ENCODE measurements at regions not wholly inside any gene's neighbourhood (a gene's known extent, or its start where the extent isn't known, plus 50 kb on each side); places are given as distances from the start of the nearest gene placed in this dataset.

DNA sequence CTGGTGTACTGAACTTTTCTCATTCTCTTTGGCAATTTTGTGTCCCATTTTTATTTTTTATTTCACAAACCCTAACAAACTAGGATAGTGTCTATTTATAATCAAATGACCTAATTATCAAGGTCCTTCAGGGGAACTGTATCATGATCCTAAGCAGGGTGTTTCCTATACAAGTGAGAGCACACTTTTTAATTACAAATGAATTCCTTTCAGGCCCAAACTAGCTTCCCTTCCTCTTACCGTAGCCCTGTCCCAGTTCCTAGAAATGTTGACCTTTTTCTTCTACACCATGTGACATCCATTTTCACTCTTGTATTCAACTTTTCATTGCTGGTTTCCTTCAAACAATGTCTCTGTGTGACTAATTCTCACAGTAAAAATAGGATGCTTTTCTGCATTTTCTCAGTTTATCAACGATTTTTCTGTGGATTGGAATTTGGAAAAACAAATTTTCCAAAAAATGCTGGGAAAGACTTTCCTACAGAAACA is 411.4 kb downstream of the CCDC91 start:
- DNase-seq = no peak

DNA sequence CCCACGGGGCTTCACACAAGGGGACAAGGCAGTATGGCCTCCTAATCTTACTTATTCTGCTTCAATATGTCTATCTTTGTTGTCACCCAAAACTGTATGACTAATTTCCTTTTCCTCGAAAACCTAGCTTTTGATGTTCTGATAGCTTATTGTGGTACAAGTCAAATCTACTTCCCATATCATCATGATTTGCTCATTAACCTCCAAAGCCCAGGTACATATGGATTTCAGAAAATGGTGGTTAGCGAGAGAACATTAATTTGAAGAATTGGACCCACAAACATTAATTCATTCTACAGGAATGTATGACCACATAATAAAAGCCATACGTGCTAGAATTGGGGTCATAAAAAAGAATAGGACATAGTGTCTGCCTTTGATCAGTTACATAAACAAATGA is 412.5 kb downstream of the CCDC91 start:
- no peak for DNase-seq

DNA sequence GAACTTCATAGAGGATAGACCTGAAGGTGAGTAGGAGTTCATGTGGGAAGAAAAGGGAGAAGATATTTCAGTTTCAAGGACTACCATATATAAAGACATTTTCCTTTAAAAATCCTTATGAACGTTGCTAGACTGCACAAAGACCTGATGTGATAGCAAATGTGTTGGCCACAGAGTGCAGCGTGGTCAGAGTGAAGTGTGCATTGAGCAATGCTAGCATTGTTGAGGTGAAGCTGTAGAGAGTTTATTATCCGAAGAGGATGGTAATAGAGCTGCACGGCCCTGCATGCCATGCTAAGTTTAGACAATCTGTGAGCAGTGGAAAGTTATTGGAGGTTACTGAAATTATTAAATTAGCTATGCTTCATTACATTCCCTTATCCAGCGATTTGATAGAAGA is 413.0 kb downstream of the CCDC91 start:
- no peak for DNase-seq

DNA sequence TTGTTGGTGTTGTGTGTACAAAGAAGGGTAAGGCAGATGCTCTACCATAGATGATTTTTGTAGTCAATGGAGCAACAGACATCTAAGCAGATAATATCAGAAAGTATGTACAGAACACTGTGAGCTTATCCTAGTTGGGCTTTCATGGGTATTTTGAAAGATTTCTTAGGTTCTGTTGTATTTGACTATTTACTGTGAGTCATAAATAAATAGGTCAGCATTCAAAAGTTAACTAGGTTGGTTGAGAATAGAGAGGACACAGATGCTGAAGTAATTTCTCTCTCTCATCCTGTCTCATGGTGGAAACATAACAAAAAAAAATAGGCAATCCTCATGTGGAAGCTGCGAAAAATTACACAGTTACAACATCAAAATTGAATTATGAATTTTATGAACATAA is 413.5 kb downstream of the CCDC91 start:
- no peak for DNase-seq

DNA sequence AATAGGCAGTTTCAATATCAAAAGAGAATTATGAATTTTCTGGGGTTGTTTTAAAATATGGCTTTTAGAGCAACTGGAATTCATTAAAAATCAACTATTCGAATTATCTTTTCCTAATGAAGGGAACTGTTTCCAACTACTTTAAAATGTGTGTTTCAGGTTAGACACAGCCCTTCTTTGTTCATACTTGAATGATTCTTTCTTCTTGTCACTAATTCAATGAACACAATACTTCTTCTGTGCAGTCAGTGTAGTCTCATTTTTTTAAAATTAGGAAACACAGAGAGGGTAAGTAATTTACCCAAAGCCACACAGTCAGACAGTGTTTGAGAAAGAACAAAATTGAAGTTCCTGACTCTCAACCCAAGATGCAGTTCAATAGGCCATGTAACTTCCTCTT is 414.0 kb downstream of the CCDC91 start:
- DNase-seq = no peak

DNA sequence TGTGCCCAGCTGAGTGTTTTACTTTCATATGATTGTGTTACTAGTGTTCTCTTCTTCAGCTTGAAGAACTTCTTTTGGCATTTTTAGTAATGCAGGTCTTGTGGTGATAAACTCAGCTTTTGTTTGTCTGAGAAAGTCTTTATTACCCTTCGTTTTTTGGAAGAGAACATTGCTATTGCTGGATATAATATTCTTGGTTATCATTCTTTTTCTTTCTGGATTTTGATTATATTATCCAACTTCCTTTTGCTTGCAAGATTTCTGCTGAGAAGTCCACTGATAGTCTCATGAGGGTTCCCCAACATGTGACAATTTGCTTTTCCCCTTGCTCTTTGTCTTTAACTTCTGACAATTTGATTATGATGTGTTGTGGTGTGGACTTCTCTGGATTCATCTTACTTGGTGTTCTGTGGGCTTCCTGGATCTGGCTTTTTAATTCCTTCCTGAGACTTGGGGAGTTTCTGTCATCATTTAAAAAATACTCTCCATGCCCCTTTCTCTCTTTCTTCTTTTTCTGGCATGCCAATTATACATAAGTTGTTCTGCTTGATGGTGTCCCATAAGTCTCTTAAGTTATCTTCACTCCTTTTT is 416.8 kb downstream of the CCDC91 start:
- DNase-seq = no peak

DNA sequence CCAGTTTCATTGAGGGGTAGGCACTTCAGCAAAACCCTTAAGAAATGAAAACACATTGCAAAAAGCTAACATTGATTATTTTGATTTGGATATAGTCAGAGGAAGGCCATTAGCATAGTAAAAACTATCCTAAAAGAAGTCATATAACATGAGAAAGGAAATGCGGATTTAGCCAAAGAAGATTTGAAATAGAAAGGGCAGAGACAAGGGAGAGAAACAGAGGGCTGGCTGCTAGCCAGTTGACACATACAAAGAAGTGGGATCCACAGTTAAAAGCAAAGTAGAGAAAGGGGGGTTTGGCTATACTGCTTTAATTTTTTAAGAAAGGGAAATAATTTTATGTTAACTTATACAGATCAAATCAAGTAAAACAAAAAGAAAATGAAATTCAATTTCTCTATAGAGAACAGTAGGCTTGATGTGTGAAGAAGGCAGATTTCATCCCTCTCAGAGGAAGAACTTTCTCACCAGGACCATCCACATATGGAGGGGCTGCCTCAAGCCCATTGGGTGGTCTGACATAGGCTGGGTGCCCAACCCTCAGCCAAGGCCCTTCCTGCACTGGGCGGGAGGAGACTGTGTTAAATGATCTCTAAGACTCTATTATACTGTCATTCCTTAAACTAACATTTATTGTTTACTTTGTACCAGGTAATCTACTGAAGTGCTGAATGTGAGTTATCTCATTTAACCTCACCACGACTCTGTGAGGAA is 420.3 kb downstream of the CCDC91 start:
- DNase-seq = no peak

DNA sequence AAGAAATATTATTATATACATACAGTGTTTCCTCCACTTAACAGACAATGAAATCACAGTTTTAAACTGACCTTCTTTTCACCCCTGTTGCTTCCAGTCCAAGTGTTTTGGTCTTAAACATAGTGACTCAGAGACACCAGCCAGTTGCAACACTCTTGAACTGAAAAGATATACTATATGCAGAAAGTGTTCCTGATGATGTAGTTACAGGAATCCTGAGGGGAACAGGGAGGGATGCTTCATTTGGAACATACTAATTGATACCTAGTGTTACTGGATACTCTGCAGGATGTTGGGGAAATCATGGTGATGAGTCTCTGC is 420.8 kb downstream of the CCDC91 start:
- no peak for DNase-seq

DNA sequence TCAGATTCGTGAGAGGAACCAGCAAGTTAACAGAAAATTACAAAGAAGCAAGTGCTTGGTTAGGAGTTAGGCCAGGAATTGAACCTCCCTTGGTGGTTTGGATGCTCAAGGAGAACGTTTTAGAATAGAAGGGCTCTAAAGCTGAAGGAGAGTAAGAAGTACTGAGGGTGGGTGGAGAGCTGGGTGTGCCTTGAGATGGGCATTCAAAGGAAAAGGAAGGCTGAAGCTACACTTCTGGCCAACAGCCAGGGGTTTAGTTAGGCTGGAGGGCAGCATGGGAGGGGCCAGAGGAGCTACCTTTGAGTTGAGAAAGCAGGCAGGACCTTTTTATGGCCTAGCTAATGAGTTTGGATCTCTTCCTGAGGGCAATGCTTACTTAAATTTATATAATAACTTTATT is 421.2 kb downstream of the CCDC91 start:
- no peak for DNase-seq

DNA sequence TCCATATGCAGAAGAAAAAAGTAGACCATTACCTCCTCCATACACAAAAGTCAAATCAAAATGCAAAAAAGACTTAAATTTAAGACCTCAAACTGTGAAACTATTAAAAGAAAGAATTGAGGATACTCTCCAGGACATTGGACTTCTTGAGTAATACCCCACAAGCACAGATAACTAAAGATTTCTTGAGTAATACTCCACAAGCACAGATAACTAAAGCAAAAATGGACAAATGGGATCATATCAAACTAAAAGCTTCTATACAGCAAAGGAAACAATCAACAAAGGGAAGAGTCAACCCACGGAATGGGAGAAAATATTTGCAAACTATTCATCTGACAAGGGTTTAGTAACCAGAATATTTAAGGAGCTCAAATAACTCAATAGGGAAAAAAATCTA is 427.9 kb downstream of the CCDC91 start:
- DNase-seq = no peak

DNA sequence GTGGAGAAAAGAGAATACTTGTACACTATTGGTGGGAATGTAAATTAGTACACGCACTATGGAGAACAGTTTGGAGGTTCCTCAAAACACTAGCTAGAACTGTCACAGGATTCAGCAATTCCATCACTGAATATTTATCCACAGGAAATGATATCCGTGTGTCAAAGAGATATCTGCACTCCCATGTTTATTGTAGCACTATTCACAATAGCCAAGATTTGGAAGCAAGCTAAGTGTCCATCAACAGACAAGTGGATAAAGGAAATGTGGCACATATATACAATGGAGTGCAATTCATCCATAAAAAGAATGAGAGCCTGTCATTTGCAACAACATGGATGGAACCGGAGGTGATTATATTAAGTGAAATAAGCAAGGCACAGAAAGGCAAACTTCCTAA is 428.5 kb downstream of the CCDC91 start:
- no peak for DNase-seq

DNA sequence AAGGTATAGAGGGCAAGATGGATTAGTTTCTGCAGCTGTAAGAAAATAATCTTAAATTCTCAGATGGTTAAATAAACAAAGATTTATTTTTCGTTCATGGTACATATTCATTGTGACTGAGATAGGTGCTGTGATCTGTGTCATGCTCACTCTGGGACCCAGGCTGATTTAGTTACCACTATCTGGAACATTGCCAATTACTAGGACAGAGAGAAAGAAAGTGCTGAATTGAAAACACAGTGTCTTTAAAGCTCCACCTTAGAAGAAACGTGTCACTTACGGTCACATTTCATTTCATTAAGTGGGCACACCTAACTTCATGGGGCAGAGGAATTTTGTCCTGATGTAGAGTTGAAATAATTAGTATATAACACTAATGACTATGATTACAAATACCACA is 430.0 kb downstream of the CCDC91 start:
- no peak for DNase-seq

DNA sequence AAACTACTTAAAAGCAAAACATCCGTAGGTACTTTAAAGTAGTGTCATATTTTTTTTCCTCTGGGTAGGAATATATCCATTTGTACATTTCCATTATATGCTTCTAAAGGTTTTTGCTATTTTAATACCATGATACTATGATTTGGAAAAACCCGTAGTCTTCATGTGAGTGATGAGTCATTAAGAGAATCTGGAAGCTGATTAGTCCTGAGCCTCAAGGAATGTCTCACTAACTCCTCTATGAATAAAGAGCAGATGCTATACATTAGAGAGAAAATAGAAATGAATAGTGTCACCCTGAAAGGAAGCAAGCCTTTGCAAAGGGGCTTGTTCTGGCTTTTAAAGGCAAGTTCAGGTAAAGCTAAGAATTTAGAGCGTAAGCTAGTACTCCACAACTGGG is 432.1 kb downstream of the CCDC91 start:
- DNase-seq = no peak

DNA sequence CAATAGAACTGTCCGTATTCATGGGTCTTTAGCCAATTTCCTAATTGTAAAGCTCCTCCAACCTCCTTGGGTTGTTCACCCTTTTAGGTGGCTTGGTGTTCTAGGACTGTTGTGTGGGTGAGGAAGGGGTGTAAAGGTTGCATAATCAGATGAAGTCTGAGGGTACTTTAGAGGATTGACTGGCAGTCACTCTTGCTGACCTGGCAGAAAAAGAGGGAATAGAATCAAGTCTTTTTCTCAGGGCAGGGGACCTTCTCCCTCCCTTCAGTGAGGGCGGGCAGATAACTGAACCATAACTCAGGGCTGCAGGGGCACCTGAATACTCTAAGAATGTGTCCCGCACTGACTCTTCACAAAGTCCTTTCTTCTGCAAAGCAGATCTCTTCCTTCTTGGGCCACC is 436.2 kb downstream of the CCDC91 start:
- no peak for DNase-seq

DNA sequence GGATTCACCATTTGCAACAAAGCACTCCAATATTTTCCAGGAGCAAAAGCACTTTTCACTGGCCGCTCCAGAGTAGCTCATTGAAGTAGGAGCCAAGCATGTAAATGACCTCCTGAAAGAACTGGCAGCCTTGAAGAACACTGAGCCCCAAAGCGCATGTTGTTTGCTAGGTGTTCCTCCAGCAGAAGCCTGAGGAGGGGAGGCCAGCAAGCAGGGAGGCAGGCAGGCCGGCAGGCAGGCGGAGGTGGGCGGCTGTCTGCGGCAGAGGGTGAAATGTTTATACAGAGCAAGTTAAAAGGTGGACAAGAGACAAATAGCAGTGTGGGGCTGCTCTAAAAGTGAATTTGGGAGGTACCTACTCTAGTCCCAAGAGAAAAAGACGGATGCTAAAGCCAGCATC is 439.4 kb downstream of the CCDC91 start:
- no peak for DNase-seq

DNA sequence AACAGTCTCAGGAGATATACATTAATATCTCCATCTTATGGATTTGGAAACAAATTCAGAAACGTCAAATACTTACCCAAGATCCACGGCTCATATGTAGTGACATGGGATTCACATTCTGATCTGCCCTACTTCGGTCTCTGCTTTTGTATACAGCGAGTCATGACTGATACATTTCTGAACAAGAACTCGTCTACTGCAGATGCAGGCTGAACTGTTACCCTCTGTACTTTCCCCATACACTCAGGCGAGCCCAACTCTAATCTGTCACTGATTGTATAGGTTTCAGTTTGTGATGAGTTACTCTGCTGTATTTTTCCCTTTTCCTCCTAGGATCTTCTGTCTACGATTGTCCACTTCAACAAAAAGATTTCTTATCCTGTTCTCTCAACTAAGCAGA is 441.6 kb downstream of the CCDC91 start:
- DNase-seq = no peak

DNA sequence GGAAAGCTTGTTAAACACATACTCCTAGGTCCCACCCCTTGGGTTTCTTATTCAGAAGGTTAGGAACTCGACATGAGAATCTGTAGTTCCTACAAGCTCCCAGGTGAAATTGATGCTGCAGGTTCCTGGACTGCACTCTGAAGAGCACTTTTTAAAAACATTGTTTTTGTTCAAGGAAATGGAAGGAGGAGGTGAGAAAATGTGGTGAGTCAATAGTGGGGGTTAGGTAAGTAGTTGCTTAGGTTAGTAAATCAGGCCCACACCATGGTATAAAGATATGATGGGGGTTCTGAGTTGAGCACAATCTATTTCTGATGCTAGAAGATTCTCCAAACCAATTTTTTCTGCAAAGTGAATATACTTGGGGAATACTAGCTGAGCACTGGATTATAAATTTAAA is 450.3 kb downstream of the CCDC91 start:
- no peak for DNase-seq

DNA sequence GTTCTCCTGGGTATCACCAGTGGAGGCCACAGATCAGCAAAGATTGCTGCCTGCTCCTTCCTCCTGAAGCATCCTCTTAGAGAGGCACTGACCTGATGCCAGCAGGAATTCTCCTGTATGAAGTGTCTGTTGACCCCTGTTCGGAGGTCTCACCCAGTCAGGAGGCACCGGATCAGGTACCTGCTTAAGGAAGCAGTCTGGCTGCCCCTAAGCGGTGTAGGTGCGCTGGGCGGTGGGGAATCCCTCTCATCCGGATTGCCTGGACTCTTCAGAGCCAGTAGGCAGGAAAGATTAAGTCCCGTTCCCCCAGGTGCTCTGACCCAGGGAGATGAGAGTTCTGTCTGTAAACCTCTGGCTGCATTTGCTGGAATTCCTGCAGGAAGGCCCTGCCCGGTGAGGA is 455.2 kb downstream of the CCDC91 start:
- DNase-seq = no peak

DNA sequence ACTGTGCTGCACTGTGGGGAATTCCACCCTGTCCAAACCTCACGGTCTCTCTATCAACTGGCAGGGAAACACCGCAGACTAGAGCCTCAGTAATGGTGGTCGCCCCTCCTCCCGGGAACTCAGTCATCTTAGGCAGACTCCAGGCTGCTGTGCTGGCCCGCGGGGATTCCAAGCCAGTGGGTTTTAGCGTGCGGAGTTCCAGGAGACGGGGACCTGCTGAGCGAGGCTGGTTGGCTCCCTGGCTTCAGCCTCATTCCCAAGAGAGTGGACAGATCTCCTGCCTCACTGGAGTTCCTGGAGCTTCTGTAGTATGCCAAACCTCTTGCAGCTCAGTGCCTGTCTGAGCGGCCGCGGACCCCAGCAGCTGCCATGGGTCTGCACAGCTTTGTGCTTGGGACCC is 455.6 kb downstream of the CCDC91 start:
- DNase-seq = no peak

DNA sequence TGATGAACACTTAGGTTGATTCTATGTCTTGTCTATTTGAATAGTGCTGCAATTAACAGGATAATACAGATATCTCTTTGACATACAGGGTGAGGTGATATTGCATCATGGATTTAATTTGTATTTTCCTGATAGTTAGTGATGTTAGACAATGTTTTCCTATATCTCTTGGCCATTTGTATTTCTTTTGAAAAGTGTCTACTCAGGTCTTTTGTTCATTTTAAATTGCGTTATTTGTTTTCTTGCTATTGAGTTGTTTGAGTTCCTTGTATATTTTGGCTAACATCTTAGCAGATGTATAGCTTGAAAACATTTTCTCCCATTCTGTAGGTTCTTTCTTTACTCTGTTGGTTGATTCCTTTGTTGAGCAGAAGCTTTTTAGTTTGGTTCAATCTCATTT is 460.6 kb downstream of the CCDC91 start:
- DNase-seq = no peak

DNA sequence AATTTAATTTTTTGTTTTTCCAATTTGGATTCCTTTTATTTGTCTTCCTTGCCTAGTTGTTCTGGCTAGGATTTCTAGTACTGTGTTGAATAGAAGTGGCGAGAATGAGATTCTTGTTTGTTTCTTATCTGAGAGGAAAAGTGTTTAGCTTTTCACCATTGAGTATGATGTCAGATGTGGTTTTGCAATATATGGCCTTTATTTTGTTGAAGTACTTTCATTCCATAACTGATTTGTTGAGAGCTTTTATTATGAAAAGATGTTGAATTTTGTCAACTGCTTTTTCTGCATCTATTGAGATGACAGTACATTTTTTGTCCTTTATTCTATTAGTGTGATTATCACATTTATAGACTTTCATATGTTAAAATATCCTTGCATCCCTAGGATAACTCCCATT is 462.0 kb downstream of the CCDC91 start:
- no peak for DNase-seq

DNA sequence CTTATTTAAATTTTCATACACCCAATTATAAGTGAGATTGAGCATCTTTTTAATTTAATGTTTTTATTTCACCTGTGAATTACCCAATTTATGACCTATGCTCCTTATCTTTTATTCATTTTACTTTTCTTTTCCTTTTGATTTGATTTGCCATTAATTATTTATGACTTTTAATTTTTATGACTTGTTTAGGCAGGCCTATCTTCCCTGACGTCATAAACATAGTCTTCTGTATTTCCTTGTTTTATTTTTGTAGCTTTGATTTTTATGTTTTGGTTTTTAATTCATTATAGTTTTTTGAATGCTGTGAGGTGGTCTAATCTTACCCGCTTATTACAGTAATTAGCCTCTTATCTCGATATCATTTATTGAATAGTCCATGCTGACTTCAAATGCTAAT is 467.1 kb upstream of the FAR2 start:
- no peak for DNase-seq

DNA sequence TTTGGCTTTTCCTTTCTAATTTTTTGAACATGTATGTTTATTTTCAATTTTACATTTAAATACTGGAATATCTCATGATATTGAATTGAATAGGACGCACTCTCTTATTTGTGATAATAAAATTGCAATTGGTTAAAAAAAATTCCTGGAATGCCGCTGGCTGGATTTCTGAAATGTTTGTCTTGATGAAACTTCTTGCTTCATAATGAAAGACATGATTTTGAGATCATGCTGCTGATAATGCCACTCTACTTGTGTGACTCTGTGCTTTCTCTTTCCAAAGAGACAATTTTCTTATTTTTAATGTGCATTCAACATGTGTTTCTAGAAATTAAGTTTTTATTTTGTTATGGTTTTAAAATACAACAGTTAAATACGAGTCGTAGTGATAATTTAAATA is 465.7 kb upstream of the FAR2 start:
- no peak for DNase-seq

DNA sequence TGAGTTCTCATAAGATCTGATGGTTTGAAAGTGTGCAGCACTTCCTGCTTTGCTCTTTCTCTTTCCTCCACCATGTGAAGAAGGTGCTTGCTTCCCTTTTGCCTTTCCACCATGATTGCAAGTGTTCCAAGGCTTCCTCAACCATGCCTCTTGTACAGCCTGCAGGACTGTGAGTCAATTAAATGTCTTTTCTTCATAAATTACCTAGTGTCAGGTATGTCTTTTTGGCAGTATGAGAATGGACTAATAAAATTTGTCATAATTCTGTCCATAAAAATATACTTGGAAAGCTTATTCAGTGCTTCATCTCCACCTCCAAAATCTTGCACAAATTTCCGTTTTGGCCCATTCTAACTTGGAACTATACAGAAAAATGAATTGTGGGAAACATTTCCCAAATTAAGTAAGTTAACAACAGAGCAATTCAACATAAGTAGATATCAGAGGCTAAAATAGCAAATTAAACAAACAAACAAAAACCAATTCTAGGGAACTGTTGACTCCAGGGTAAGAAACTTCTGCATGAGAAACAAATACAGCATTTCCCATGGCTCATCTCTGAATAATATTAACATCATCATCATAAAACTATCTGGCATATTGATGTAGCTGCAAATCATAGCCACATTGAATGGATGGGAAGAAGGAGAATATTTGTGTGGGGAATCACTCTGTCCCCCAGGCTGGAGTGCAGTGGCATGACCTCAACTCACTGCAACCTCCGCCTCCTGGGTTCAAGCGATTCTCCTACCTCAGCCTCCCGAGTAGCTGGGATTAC is 459.5 kb upstream of the FAR2 start:
- DNase-seq = no peak

Measured in right forelimb (tissue), 1 donor.